ENCODE measurements at regions not wholly inside any gene's neighbourhood (a gene's known extent, or its start where the extent isn't known, plus 50 kb on each side); places are given as distances from the start of the nearest gene placed in this dataset.

DNA sequence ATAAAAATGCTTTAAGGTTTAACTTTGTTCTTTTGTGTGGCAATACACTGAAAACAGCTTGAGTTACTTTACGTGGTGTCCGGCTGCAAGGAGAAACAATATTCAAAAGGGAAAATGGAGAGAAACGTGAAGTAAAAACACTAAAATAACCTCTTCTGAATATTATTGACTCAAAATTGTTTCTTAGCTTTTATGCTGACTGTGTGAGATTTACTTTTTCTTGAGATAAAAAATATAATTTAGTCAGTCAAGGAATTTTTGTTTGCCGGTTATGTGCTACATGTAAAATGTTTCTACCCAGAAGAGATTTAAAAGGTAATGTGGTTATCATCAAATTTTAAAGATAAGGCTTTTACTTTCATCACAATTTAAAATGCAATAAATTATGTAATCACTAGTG, 200.6 kb upstream of the GPC6 start:
- Histone ChIP-seq H3K9me2 (replicated peaks; ENCODE audit: insufficient read depth, low read length) (no peaks in the 10 kb centered on the region), H3F3A (ENCODE audit: insufficient read depth, low read length) (no peaks in the 10 kb centered on the region), H3K4me1 (ENCODE audit: low read length) (no peaks in the 10 kb centered on the region), H3K79me2 (ENCODE audit: low read length) (no peaks in the 10 kb centered on the region), H2AFZ (ENCODE audit: low read length) (no peak overlapping the region), H4K20me1 (ENCODE audit: insufficient read depth, low read length) (no peaks in the 10 kb centered on the region), H3K9me3 (replicated peaks; ENCODE audit: insufficient read depth, low read length) (no peaks in the 10 kb centered on the region), H3K36me3 (replicated peaks; ENCODE audit: insufficient read depth, low read length) (no peaks in the 10 kb centered on the region), H3K27ac (ENCODE audit: low read length) (no peak overlapping the region), H3K27me3 (replicated peaks; ENCODE audit: insufficient read depth, low read length) (no peaks in the 10 kb centered on the region), H3K9ac (ENCODE audit: low read length) (no peak overlapping the region), H3K4me3 (ENCODE audit: low read length) (no peak overlapping the region), H3K4me2 (ENCODE audit: low read depth, low read length) (no peak overlapping the region)
- DNase-seq = no peak
- no peak for TF ChIP-seq EZH2phosphoT487 (IDR thresholded peaks at IDR 0.05; ENCODE audit: low read length)
- TF ChIP-seq EZH2 (optimal IDR thresholded peaks at IDR 0.05; ENCODE audit: low read depth, low read length) = no peak
- TF ChIP-seq, protein P1, sequence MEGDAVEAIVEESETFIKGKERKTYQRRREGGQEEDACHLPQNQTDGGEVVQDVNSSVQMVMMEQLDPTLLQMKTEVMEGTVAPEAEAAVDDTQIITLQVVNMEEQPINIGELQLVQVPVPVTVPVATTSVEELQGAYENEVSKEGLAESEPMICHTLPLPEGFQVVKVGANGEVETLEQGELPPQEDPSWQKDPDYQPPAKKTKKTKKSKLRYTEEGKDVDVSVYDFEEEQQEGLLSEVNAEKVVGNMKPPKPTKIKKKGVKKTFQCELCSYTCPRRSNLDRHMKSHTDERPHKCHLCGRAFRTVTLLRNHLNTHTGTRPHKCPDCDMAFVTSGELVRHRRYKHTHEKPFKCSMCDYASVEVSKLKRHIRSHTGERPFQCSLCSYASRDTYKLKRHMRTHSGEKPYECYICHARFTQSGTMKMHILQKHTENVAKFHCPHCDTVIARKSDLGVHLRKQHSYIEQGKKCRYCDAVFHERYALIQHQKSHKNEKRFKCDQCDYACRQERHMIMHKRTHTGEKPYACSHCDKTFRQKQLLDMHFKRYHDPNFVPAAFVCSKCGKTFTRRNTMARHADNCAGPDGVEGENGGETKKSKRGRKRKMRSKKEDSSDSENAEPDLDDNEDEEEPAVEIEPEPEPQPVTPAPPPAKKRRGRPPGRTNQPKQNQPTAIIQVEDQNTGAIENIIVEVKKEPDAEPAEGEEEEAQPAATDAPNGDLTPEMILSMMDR (IDR thresholded peaks at IDR 0.05; ENCODE audit: low read length) = no peak

DNA sequence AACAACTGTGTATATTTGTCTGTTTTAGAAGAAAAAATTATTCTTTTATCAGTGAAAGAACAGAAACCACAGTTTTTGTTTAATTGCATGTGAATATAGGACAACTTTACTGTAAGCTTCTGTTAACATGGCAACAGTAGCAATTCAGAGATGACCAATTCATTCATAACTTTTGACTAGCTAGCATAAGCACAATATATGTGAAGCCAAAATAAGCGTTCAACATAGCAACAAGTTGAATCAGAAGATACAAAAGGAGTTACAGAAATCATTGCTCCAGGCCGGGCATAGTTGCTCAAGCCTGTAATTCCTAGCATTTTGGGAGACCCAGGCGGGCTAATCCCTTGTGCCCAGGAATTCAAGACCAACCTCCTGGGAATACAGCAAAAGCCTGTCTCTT, 197.1 kb upstream of the GPC6 start:
- Histone ChIP-seq H3K4me1 (ENCODE audit: low read length) (no peaks in the 10 kb centered on the region), H3K79me2 (ENCODE audit: low read length) (no peaks in the 10 kb centered on the region), H3K4me3 (ENCODE audit: low read length) (no peak overlapping the region), H3F3A (ENCODE audit: insufficient read depth, low read length) (no peaks in the 10 kb centered on the region), H2AFZ (ENCODE audit: low read length) (no peak overlapping the region), H3K36me3 (replicated peaks; ENCODE audit: insufficient read depth, low read length) (no peaks in the 10 kb centered on the region), H3K9me2 (replicated peaks; ENCODE audit: insufficient read depth, low read length) (no peaks in the 10 kb centered on the region), H3K9me3 (replicated peaks; ENCODE audit: insufficient read depth, low read length) (no peaks in the 10 kb centered on the region), H4K20me1 (ENCODE audit: insufficient read depth, low read length) (no peaks in the 10 kb centered on the region), H3K27ac (ENCODE audit: low read length) (no peak overlapping the region), H3K27me3 (replicated peaks; ENCODE audit: insufficient read depth, low read length) (no peaks in the 10 kb centered on the region), H3K4me2 (ENCODE audit: low read depth, low read length) (no peak overlapping the region), H3K9ac (ENCODE audit: low read length) (no peak overlapping the region)
- TF ChIP-seq EZH2phosphoT487 (IDR thresholded peaks at IDR 0.05; ENCODE audit: low read length) (no peak), EZH2 (optimal IDR thresholded peaks at IDR 0.05; ENCODE audit: low read depth, low read length) (no peak)
- TF ChIP-seq, protein P1 (IDR thresholded peaks at IDR 0.05; ENCODE audit: low read length) = no peak
- no peak for DNase-seq

DNA sequence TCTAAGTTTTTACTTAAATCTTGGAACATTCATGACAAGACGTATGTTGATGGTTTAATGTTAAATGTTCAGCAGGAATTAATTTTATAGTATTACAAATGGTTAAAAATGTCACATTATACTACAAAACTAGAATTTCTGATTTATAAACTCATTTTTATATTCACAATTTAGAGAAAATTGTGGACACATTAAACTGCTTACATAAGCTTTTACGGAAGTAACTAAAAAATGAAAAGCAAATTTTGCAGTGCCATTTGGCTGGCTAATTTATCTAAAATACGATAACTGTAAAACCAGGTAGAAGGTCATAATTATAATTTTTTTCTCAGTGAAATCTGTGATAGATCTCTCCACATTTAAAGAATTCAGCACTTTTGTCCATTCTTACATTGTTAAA, 190.2 kb upstream of the GPC6 start:
- no peaks in the 10 kb centered on the region for H3K27me3 ChIP-seq (replicated peaks; ENCODE audit: insufficient read depth, low read length)
- no peak for TF ChIP-seq EZH2phosphoT487 (IDR thresholded peaks at IDR 0.05; ENCODE audit: low read length)
- no peak for TF ChIP-seq EZH2 (optimal IDR thresholded peaks at IDR 0.05; ENCODE audit: low read depth, low read length)
- TF ChIP-seq, protein P1 (IDR thresholded peaks at IDR 0.05; ENCODE audit: low read length) = no peak

More for the DNA sequence above, 190.2 kb upstream of the GPC6 start:
- Histone ChIP-seq H3K9me3 (replicated peaks; ENCODE audit: insufficient read depth, low read length) (no peaks in the 10 kb centered on the region), H3K4me1 (ENCODE audit: low read length) (no peaks in the 10 kb centered on the region), H3K9me2 (replicated peaks; ENCODE audit: insufficient read depth, low read length) (no peaks in the 10 kb centered on the region), H3K9ac (ENCODE audit: low read length) (no peak overlapping the region), H4K20me1 (ENCODE audit: insufficient read depth, low read length) (no peaks in the 10 kb centered on the region), H3K36me3 (replicated peaks; ENCODE audit: insufficient read depth, low read length) (no peaks in the 10 kb centered on the region), H3K27ac (ENCODE audit: low read length) (no peak overlapping the region), H3K79me2 (ENCODE audit: low read length) (no peaks in the 10 kb centered on the region), H2AFZ (ENCODE audit: low read length) (no peak overlapping the region), H3K4me3 (ENCODE audit: low read length) (no peak overlapping the region), H3K4me2 (ENCODE audit: low read depth, low read length) (no peak overlapping the region), H3F3A (ENCODE audit: insufficient read depth, low read length) (no peaks in the 10 kb centered on the region)
- DNase-seq = no peak
